IMR-90 (cell line): ENCODE measurements at regions not wholly inside any gene's neighbourhood (a gene's known extent, or its start where the extent isn't known, plus 50 kb on each side); places are given as distances from the start of the nearest gene placed in this dataset.

ENCODE experiments used
- ATAC-seq: fragments of 200-7000 bp; cut with Tn5 transposase; 2 replicates; pipeline ENCODE4 v1.9.1; 2020; ENCODE audit warnings: low read depth, mild to moderate bottlenecking, moderate library complexity
- BruUV-seq: library from RNA; stranded (reverse); fragments of 400-500 nt; replicated peaks from 2 replicates; lab custom pipeline; 2021; lab: Mats Ljungman, UMichigan
- CTCF ChIA-PET: fragments of 300-600 bp; formaldehyde crosslinking; extraction: SDS; loops from one replicate; lab custom pipeline; 2021; ENCODE audit warnings: antibody characterized with exemption; lab: Yijun Ruan, JAX
- POLR2A ChIA-PET: fragments of 300-600 bp; sonication (Branson Sonifier 250); formaldehyde crosslinking; loops from one replicate; lab custom pipeline; 2022; ENCODE audit warnings: antibody characterized with exemption; ENCODE audit not compliant: unreplicated experiment; lab: Charles Lee
- DNase-seq: peaks from one replicate; pipeline ENCODE4 v3.0.0; 2013
- H2AFZ ChIP-seq: replicated peaks from 2 replicates; pipeline ENCODE3; 2013; ENCODE audit warnings: low read length, mild to moderate bottlenecking; ENCODE audit not compliant: poor library complexity
- H2AK5ac ChIP-seq: 2 replicates; pipeline ENCODE4 v1.6.1; 2013; ENCODE audit warnings: low read depth, low read length, inconsistent platforms
- H2AK9ac ChIP-seq: replicated peaks from 2 replicates; pipeline ENCODE3; 2013; ENCODE audit warnings: mild to moderate bottlenecking, low read depth, low read length, moderate library complexity; ENCODE audit not compliant: poor library complexity
- H2BK120ac ChIP-seq: 2 replicates; pipeline ENCODE4 v1.6.1; 2013; ENCODE audit warnings: low read depth, low read length, inconsistent platforms
- H2BK15ac ChIP-seq: 3 replicates; pipeline ENCODE4 v1.6.1; 2013; ENCODE audit warnings: low read depth, low read length, inconsistent platforms
- H2BK20ac ChIP-seq: 2 replicates; pipeline ENCODE4 v1.6.1; 2013; ENCODE audit warnings: low read depth, mild to moderate bottlenecking, inconsistent platforms, low read length, moderate library complexity
- H2BK5ac ChIP-seq: 2 replicates; pipeline ENCODE4 v1.6.1; 2013; ENCODE audit warnings: mild to moderate bottlenecking, low read depth, low read length, inconsistent platforms; ENCODE audit not compliant: poor library complexity, severe bottlenecking
- H3K14ac ChIP-seq: replicated peaks from 2 replicates; pipeline ENCODE4 v1.6.1; 2013; ENCODE audit warnings: low read depth, low read length, inconsistent platforms
- H3K18ac ChIP-seq: 2 replicates; pipeline ENCODE4 v1.6.1; 2013; ENCODE audit warnings: low read depth, low read length, control low read depth
- H3K23ac ChIP-seq: 2 replicates; pipeline ENCODE4 v1.6.1; 2013; ENCODE audit warnings: low read depth, low read length, inconsistent platforms
- H3K27ac ChIP-seq: 2 replicates; pipeline ENCODE4 v1.5.1; 2013; ENCODE audit warnings: mild to moderate bottlenecking, control low read depth, low read length; ENCODE audit not compliant: insufficient read depth
- H3K27me3 ChIP-seq: 2 replicates; pipeline ENCODE4 v1.6.1; 2013; ENCODE audit warnings: low read length; ENCODE audit not compliant: control insufficient read depth, insufficient read depth
- H3K36me3 ChIP-seq: 2 replicates; pipeline ENCODE4 v1.6.1; 2013; ENCODE audit warnings: low read length, mixed read lengths; ENCODE audit not compliant: control insufficient read depth, insufficient read depth
- H3K4ac ChIP-seq: 2 replicates; pipeline ENCODE4 v1.6.1; 2013; ENCODE audit warnings: low read depth, low read length, inconsistent platforms
- H3K4me1 ChIP-seq: 2 replicates; pipeline ENCODE4 v1.6.1; 2013; ENCODE audit warnings: low read length, mixed read lengths; ENCODE audit not compliant: control insufficient read depth, insufficient read depth
- H3K4me2 ChIP-seq: 2 replicates; pipeline ENCODE4 v1.6.1; 2013; ENCODE audit warnings: low read depth, mild to moderate bottlenecking, control low read depth, low read length, moderate library complexity
- H3K4me3 ChIP-seq: 2 replicates; pipeline ENCODE4 v1.5.1; 2013; ENCODE audit warnings: low read depth, mild to moderate bottlenecking, control low read depth, low read length, moderate library complexity; ENCODE audit not compliant: insufficient read depth
- H3K56ac ChIP-seq: 2 replicates; pipeline ENCODE4 v1.6.1; 2013; ENCODE audit warnings: low read length, inconsistent platforms; ENCODE audit not compliant: insufficient read depth; ENCODE audit errors: extremely low read depth
- H3K79me1 ChIP-seq, 2 experiments: 2 replicates each; pipeline ENCODE4 v1.6.1; 2013; ENCODE audit warnings: low read length in 2 of 2, inconsistent platforms in 1 of 2, low read depth in 1 of 2
- H3K9ac ChIP-seq: 2 replicates; pipeline ENCODE4 v1.6.1; 2013; ENCODE audit warnings: low read depth, low read length, control low read depth
- H3K9me1 ChIP-seq: 2 replicates; pipeline ENCODE4 v1.6.1; 2013; ENCODE audit warnings: low read length, inconsistent platforms; ENCODE audit not compliant: insufficient read depth
- H3K9me3 ChIP-seq: 2 replicates; pipeline ENCODE4 v1.6.1; 2013; ENCODE audit warnings: low read length; ENCODE audit not compliant: control insufficient read depth, insufficient read depth
- H4K20me1 ChIP-seq: 2 replicates; pipeline ENCODE4 v1.6.1; 2013; ENCODE audit warnings: low read length, inconsistent platforms; ENCODE audit not compliant: insufficient read depth
- H4K5ac ChIP-seq: 2 replicates; pipeline ENCODE4 v1.6.1; 2013; ENCODE audit warnings: mild to moderate bottlenecking, low read depth, low read length, control low read depth
- H4K8ac ChIP-seq, 2 experiments: 2 replicates each; pipeline ENCODE4 v1.6.1; 2013; ENCODE audit warnings: low read depth in 2 of 2, low read length in 2 of 2, control low read depth in 1 of 2, inconsistent platforms in 1 of 2
- H4K91ac ChIP-seq: 2 replicates; pipeline ENCODE4 v1.6.1; 2013; ENCODE audit warnings: low read depth, low read length, inconsistent platforms; ENCODE audit not compliant: insufficient read depth
- CEBPB ChIP-seq: IDR thresholded peaks from 2 replicates; pipeline ENCODE4 v1.6.1; 2012; ENCODE audit warnings: low read depth, low read length, improper control_type of control experiment
- CHD1 ChIP-seq: IDR thresholded peaks from 2 replicates; pipeline ENCODE4 v1.6.1; 2012; ENCODE audit warnings: low read depth, low read length, improper control_type of control experiment
- ELK1 ChIP-seq: fragments of 150-350 bp; IDR thresholded peaks from 2 replicates; pipeline ENCODE4 v1.6.1; 2016; ENCODE audit warnings: low read depth, mild to moderate bottlenecking, low read length, moderate library complexity, borderline replicate concordance
- FOS ChIP-seq: fragments of 150-350 bp; IDR thresholded peaks from 2 replicates; pipeline ENCODE4 v1.6.1; 2016; ENCODE audit warnings: low read depth, low read length
- MAZ ChIP-seq: IDR thresholded peaks from 2 replicates; pipeline ENCODE4 v1.6.1; 2012; ENCODE audit warnings: low read depth, mild to moderate bottlenecking, low read length, improper control_type of control experiment, moderate library complexity, borderline replicate concordance
- MXI1 ChIP-seq: IDR thresholded peaks from 2 replicates; pipeline ENCODE4 v1.6.1; 2012; ENCODE audit warnings: low read depth, mild to moderate bottlenecking, low read length, moderate library complexity, borderline replicate concordance
- RCOR1 ChIP-seq: IDR thresholded peaks from 2 replicates; pipeline ENCODE4 v1.6.1; 2012; ENCODE audit warnings: mild to moderate bottlenecking, low read length, improper control_type of control experiment; ENCODE audit not compliant: insufficient replicate concordance
- SMC3 ChIP-seq: fragments of 150-350 bp; IDR thresholded peaks from 2 replicates; pipeline ENCODE4 v1.6.1; 2016; ENCODE audit warnings: low read depth, mild to moderate bottlenecking, antibody characterized with exemption, low read length, moderate library complexity
- WGBS, 2 experiments: methylation state at CpG; one replicate each; pipeline versions ENCODE4 v1.1.5 to v1.1.7; 2013; ENCODE audit warnings: missing lambda C conversion rate in 2 of 2; ENCODE audit not compliant: insufficient read length in 1 of 2; ENCODE audit errors: extremely low coverage in 2 of 2; 5-methylcytosine and 5-hydroxymethylcytosine counted together
- dilution Hi-C: fragments of 300-500 bp; cut with HindIII; formaldehyde crosslinking; loops from one replicate; pipeline ENCODE4 v1.14.3; 2018; ENCODE audit warnings: low sequenced_read_pairs; ENCODE audit not compliant: unreplicated experiment
- in situ Hi-C: fragments of 300-500 bp; cut with MboI; formaldehyde crosslinking; loops from 3 replicates; pipeline ENCODE4 v1.14.3; 2019; ENCODE audit warnings: low sequenced_read_pairs, inconsistent platforms, mixed read lengths
- intact Hi-C: fragments of 100-400 bp; cut with micrococcal nuclease; formaldehyde crosslinking; loops from 2 replicates; pipeline ENCODE4 v1.10.0; 2022

- H3K56ac ChIP-seq = no peak overlapping the region
- H3K9ac ChIP-seq = no peak overlapping the region
- no peaks in the 10 kb centered on the region for H3K36me3 ChIP-seq
- no peak for TF ChIP-seq SMC3
- no peak for TF ChIP-seq MAZ
- no peak for TF ChIP-seq ELK1
- TF ChIP-seq CEBPB = no peak
- TF ChIP-seq RCOR1 = no peak
- no peak for TF ChIP-seq CHD1
- no peak for TF ChIP-seq FOS
- no peak for TF ChIP-seq MXI1
- no peak overlapping the region for H4K5ac ChIP-seq
- H4K91ac ChIP-seq = no peak overlapping the region
- no peak overlapping the region for H3K4ac ChIP-seq
- H2BK20ac ChIP-seq = no peak overlapping the region
- in situ Hi-C loops = no loop called here
- BruUV-seq = no TSS peak
- no peak overlapping the region for H3K23ac ChIP-seq
- H3K4me2 ChIP-seq = no peak overlapping the region
- H3K79me1 ChIP-seq = no peaks in the 10 kb centered on the region
- ATAC-seq (no peak), DNase-seq (no peak)
- no peaks in the 10 kb centered on the region for H3K27me3 ChIP-seq
- no peak overlapping the region for H3K14ac ChIP-seq
- no peak overlapping the region for H4K8ac ChIP-seq
- intact Hi-C loops = no loop called here
- no peak overlapping the region for H3K4me3 ChIP-seq
- H2AK5ac ChIP-seq = no peak overlapping the region
- CTCF ChIA-PET = no interaction called here
- dilution Hi-C loops = no loop called here
- peaks cover 10% of the 10 kb centered on the region for H3K9me3 ChIP-seq
- H2BK5ac ChIP-seq = no peak overlapping the region
- 61% methylated on average over 2 of the region's 3 CpGs; no CpG with 5 or more reads in 1 of the 2 experiments for WGBS, 2 experiments
- H3K27ac ChIP-seq = no peak overlapping the region
- H2AFZ ChIP-seq = no peak overlapping the region
- H2BK15ac ChIP-seq = no peak overlapping the region
- H3K18ac ChIP-seq = no peak overlapping the region
- H3K4me1 ChIP-seq = no peaks in the 10 kb centered on the region
- no peak overlapping the region for H2AK9ac ChIP-seq
- no peaks in the 10 kb centered on the region for H3K9me1 ChIP-seq
- H4K20me1 ChIP-seq = no peaks in the 10 kb centered on the region
- POLR2A ChIA-PET = no interaction called here
- no peak overlapping the region for H2BK120ac ChIP-seq
Observed at GRCh38 chr20:55937283-55937682, 68.0 kb downstream of the CBLN4 start.
